ENCODE measurements at regions not wholly inside any gene's neighbourhood (a gene's known extent, or its start where the extent isn't known, plus 50 kb on each side); places are given as distances from the start of the nearest gene placed in this dataset.
"Not testable (repeated sequence)": the region's sequence is repeated elsewhere in the genome, so short reads cannot be mapped to it uniquely, and the experiment has no call there.

DNA sequence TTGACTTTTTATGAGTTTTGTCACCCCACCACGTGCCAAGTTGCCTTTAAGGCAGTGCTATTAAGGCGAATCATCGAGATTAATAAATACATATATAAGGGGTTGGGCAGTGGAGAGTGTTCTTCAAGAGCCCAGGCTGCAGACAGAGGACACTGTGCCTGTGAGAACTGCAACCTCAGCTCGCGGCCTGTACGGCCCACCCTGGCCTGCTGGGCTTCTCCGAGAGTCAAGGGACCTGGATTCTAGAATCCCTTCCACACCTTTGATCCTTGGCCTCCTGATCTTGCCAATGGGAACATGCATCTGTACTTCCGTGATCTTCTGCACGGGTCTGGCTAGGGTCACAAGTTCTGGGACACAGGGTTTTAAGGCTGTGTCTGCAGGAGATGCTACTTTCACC, 54.5 kb downstream of the IRX5 start:
- no peaks in the 10 kb centered on the region for H3K27me3 ChIP-seq
- no peaks in the 10 kb centered on the region for H3K4me1 ChIP-seq
- TF ChIP-seq, protein P1, sequence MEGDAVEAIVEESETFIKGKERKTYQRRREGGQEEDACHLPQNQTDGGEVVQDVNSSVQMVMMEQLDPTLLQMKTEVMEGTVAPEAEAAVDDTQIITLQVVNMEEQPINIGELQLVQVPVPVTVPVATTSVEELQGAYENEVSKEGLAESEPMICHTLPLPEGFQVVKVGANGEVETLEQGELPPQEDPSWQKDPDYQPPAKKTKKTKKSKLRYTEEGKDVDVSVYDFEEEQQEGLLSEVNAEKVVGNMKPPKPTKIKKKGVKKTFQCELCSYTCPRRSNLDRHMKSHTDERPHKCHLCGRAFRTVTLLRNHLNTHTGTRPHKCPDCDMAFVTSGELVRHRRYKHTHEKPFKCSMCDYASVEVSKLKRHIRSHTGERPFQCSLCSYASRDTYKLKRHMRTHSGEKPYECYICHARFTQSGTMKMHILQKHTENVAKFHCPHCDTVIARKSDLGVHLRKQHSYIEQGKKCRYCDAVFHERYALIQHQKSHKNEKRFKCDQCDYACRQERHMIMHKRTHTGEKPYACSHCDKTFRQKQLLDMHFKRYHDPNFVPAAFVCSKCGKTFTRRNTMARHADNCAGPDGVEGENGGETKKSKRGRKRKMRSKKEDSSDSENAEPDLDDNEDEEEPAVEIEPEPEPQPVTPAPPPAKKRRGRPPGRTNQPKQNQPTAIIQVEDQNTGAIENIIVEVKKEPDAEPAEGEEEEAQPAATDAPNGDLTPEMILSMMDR (IDR thresholded peaks at IDR 0.05; ENCODE audit: low read depth, low read length) = no peak
- H3K36me3 ChIP-seq = no peaks in the 10 kb centered on the region
- H3K9me3 ChIP-seq = no peaks in the 10 kb centered on the region
- no peak overlapping the region for H3K4me3 ChIP-seq (ENCODE audit: low read depth, low read length)
- no peak for DNase-seq

GRCh38 chr16:54985668-54986067, 55.0 kb downstream of the IRX5 start:
- H3K36me3 ChIP-seq = no peaks in the 10 kb centered on the region
- no peaks in the 10 kb centered on the region for H3K4me1 ChIP-seq
- TF ChIP-seq, protein P1 (IDR thresholded peaks at IDR 0.05; ENCODE audit: low read depth, low read length) = no peak
- H3K4me3 ChIP-seq (ENCODE audit: low read depth, low read length) = no peak overlapping the region
- no peak for DNase-seq
- no peaks in the 10 kb centered on the region for H3K27me3 ChIP-seq
- H3K9me3 ChIP-seq = no peaks in the 10 kb centered on the region

- TF ChIP-seq, protein P1 (IDR thresholded peaks at IDR 0.05; ENCODE audit: low read depth, low read length) = no peak
- no peak overlapping the region for H3K4me3 ChIP-seq (ENCODE audit: low read depth, low read length)
Measured at GRCh38 chr16:54986409-54986808, 55.7 kb downstream of the IRX5 start.

GRCh38 chr16:54987081-54987480, 56.4 kb downstream of the IRX5 start:
- TF ChIP-seq, protein P1 (IDR thresholded peaks at IDR 0.05; ENCODE audit: low read depth, low read length) = no peak
- no peak for DNase-seq

More at GRCh38 chr16:54986409-54986808, 55.7 kb downstream of the IRX5 start:
- Histone ChIP-seq H3K4me1 (no peaks in the 10 kb centered on the region), H3K36me3 (no peaks in the 10 kb centered on the region), H3K27me3 (no peaks in the 10 kb centered on the region), H3K9me3 (no peaks in the 10 kb centered on the region)
- no peak for DNase-seq

DNA sequence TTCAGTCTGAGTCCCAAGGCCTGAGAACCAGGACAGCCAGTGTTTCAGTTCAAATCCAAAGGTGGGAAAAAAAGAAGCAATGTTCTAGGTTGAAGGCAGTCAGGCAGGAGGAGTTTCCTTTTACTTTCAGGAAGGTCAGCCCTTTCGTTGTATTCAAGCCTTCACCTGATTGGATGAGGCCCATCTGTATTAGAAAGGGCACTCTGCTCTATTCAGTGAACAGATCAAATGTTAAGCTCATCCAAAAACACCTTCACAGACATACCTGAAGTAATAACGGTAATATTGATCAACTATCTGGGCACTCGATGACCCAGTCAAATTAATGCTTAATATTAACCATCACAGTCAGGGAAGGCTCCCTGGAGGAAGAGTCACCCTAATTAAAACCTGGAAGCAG, 60.9 kb downstream of the IRX5 start:
- DNase-seq = no peak
- Histone ChIP-seq H3K36me3 (no peaks in the 10 kb centered on the region), H3K9me3 (no peaks in the 10 kb centered on the region), H3K4me1 (no peaks in the 10 kb centered on the region), H3K4me3 (ENCODE audit: low read depth, low read length) (no peak overlapping the region), H3K27me3 (peaks cover 8% of the 10 kb centered on the region; the same call in 1 of the 2 replicates)
- TF ChIP-seq, protein P1 (IDR thresholded peaks at IDR 0.05; ENCODE audit: low read depth, low read length) = no peak

More at GRCh38 chr16:54987081-54987480, 56.4 kb downstream of the IRX5 start:
- Histone ChIP-seq H3K4me3 (ENCODE audit: low read depth, low read length) (no peak overlapping the region), H3K27me3 (no peaks in the 10 kb centered on the region), H3K36me3 (no peaks in the 10 kb centered on the region), H3K4me1 (no peaks in the 10 kb centered on the region), H3K9me3 (no peaks in the 10 kb centered on the region)

- not testable (repeated sequence) for H3K9me3 ChIP-seq; DNase-seq; H3K4me1 ChIP-seq; H3K36me3 ChIP-seq; H3K4me3 ChIP-seq (ENCODE audit: low read depth, low read length); H3K27me3 ChIP-seq
Measured at GRCh38 chr16:54991946-54992345, 61.3 kb downstream of the IRX5 start.
